GM19238 (cell line): ENCODE measurements at regions not wholly inside any gene's neighbourhood (a gene's known extent, or its start where the extent isn't known, plus 50 kb on each side); places are given as distances from the start of the nearest gene placed in this dataset.
"Not testable (repeated sequence)": the region's sequence is repeated elsewhere in the genome, so short reads cannot be mapped to it uniquely, and the experiment has no call there.

ENCODE experiments used
- DNase-seq: peaks from one replicate; pipeline ENCODE4 v3.0.0; 2011; ENCODE audit warnings: low spot score; ENCODE audit not compliant: insufficient read length

DNA sequence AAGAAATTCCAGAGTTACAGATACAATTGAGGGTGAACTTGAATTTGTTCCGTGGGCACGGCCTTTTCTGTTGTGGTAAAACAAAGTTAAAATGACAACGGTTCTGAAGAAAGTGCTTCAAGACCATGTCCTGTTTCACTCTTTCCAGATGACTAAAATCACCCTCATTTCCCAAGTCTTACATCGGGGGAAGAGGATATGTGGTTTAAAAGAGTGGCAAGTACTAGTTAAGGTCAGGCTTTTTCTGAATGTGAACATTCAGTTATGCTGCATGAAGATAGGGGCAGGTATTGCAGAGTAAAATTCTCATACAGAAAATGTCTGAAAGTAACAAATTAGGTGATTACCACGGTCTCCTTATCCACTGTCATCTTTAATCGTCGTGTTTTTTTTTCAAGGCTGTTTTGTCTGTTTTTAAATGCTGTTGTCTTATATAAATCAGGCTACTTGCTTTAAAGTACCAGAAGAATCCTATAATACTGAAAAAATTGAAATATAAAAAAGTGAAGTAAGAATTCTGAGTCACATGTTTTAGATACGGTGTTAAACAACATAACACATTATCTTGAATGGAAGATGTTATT is 236.6 kb upstream of the PLGLB2 start:
- DNase-seq, result not testable (repeated sequence)

DNA sequence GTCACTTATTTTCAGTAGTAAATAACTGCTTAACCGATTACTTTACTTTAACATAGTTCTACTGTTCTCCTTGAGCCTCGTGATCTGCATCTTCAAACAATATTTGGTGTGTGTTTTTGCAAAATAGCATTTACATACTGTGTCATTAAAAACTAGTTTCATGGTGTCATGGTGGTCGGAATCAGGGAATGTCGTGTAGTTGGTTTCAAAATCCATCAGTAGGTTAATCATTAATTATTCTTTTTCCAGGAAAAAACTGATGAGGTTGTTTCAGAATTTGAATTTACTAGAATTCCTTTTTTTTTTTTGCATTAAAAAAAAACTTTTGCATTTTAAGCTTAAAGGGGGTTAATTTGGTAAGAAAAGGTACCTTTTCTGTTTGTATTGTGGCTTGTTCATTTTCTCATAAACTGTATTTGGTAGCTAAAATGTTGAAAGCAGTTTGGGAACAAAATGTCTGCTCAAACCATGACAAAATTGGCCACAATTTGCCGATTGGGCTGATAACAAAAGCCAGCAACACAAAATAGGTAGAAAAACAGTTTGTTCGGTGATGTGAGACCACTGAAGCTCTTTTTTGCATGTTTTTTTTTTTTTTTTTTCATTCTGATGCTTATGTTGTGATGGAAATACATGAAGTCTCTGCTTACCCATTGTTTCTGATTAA is 234.9 kb upstream of the PLGLB2 start:
- DNase-seq, result not testable (repeated sequence)

DNA sequence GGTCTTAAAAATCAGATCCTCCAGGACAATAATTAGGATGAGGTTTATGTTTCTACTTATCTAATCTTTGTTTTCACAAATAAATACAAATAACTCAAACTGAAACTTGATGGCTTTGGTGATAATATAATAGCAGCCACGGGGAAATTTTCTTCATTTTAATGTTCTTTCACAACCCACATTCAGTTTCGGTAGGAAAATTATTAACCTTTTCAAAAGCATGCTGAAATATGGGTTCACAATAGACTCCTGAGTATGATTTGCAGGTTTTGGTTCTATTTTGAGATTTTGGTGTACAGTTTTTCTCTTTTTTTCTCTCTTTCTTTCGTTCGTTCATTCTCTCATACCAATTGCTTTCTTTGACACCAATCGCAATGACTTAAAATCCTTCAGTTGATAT is 233.9 kb upstream of the PLGLB2 start:
- DNase-seq, result not testable (repeated sequence)

DNA sequence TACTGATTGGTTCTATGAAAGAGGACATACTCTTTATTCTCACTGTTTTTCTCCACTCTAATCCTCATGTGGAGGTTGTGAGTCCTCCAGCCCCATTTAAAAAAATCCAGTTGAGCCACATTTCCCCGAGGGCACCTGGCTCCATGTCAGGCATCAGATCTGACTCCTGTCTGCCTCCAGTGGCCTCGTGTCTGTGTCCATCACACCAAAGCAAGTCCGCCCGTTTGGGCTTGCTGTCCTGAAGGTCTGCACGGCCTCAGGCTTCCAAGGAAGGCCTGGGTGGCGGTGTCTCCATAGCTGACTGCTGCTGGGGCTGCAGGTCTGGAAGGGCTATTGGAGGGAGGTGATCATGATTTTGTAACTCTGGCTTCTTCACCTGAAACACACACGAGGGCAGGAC is 233.4 kb upstream of the PLGLB2 start:
- not testable (repeated sequence) for DNase-seq

DNA sequence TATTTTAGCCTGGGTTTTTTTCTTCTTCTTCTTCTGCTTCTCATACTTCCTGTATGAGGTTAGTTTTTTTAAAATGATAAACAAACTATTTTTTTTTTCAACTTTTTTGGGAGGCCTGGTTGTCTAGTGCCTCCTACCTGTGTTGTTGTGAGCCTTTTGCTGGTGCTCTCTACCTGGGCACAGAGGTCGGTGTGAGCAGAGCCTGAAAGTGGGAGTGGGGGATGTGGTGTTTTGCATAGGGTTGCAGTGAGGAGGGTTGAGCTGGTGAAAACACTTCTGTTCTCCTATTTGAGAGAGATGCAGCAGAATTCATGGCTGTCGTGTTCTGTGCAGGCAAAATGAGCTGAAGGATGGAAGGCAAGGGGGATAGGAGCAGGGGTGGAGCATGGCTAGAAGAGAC is 232.7 kb upstream of the PLGLB2 start:
- not testable (repeated sequence) for DNase-seq

DNA sequence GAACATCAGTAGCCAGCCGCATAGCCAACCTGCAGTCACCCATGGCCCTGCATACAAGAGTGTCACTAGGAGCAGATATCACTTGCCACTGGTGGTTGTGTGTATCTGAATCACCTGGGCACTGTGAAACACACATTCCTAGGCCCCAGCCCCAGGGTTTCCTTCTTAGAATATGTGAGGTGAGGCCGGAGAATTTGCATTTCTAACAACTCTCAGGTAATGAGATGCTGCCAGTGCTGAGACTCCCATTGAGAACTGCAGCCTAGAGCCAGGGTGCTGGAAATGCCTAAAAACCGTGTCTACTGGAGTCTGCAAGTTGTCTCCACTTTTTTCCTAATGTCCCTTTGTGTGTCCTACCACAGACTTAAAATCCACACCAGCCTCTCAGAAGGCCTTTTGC is 232.0 kb upstream of the PLGLB2 start:
- not testable (repeated sequence) for DNase-seq

DNA sequence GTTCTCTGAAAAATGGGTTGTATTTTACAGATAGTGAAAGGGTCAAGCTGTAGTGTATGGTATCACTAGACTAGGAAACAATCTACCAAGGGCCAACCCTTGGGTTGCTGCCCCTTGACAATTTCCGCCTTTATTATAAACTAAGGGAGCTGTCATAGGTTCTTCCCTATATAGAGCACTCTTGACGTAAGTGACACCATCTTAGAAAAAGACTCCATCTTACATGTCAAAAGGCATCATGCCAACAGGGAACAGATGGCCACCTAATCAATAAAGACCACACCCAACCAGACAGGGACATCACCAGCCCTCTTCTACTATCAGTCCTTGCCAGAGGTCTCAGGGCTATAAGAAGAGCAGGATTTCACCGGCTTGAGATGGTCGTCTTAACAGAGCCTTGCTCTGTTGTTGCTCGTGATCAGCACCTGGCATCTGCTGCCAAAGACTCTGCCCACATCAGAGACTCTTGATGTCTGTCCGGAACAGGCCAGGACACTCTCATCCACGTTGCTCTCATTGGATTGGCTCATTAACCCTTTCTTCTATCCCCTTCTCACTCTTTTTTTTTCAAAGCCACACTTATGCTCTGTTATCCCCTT is 231.4 kb upstream of the PLGLB2 start:
- DNase-seq, result not testable (repeated sequence)

DNA sequence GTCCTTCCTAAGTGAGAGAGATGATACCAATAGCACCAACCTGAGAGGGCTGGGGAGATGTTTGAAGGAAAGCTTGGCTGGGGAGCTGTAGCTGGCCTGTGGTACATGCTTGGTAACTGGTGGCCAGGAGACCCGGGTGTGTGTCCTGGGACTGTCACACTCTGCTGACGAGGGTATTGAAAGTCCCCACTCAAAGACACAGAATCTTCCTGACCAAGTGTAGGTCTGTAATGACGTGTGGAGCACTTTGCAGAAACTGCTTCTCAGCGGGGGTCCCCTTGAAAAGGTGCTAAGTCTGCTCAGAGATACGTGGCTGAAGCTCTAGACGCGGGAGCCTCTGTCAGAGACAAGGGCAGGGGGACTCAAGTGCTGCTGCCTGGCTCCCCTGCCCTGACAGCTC is 230.4 kb upstream of the PLGLB2 start:
- not testable (repeated sequence) for DNase-seq

DNA sequence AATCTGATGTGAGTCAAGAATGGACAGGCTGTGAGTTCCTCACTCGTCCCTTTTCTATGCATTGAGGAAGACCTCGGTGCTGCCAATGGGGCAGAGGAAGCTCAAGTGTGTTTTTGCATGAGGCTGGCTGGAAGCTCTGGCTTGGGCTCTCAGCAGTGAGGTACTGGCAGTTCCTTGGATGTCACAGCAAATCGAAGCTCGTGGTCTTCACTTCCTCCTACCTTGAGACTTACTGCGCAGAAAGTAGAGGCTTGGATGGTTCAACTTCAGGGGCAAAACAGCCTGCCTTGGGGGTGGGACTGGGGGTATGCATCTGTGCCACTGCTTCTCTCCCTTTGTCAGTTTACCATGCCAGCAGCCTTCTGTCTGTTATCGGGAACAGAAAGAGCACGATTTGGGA is 229.8 kb upstream of the PLGLB2 start:
- not testable (repeated sequence) for DNase-seq

DNA sequence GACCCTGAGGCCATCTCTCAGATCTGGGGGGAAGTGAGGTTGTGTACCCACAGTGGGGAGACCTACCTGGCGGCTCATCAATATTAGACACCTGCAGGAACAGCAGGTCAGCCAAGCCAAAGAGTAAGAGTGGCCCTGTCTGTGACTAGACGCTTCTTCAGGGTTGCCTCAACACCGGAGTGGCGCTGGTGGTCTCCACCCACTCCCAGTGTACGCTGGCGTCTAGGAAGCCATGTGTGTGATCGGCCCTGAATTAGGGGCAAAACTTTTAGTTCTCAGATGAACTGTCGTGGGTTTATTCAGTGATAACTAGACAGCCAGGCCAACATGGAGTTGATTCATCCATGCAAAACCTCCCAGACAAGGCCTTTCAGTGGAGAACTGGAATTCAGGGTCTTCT is 229.3 kb upstream of the PLGLB2 start:
- not testable (repeated sequence) for DNase-seq

DNA sequence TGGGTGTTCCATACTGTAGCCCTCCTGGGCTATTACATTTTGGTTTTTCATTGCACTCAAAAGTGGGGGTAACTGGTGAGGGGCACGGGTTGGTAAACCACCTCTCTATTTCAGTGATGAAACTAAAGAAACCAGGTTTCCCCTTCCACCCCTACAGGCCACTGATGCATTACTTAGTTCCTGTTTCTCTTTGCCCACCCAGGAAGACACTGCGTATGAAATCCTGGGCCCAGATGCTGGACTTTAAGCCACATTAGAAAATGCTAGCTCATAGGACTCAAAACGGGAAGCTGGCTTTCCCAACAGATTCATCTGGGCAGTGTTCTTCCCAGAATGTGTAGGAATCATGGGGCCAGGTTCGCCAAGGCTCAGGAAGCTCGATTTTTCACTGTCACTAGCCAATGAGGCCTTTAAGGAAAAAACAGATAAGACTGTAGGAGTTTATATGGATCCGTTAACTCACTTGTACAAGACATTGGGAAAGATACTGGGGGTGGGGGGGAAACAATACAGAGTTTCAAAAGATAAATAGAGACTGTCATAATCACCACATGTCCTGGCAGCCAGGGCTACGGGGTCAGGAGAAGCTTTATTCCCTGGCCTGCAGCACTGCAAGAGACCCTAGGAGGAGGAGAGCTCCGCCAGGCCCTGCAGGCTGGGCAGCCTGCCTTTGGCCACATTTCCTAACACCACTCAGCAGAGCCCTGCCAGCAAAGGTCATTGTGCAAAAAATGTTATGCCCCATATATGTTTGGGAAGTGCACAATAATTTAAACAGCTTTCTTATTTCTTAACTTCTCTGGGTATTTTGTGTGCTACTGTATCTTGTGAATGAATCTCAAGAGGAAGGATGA is 228.5 kb upstream of the PLGLB2 start:
- DNase-seq, result not testable (repeated sequence)

DNA sequence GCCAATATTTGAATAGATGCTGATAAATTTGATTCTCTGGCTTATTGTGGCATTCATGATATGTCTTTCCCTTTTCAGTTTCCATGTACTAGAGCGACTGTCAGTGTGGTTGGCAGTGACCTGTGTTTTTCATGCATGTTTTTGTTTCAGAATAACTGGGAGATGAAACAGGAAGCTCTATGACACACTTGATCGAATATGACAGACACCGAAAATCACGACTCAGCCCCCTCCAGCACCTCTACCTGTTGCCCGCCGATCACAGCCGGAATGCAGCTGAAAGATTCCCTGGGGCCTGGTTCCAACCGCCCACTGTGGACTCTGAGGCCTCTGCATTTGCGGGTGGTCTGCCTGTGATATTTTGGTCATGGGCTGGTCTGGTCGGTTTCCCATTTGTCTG is 226.8 kb upstream of the PLGLB2 start:
- not testable (repeated sequence) for DNase-seq

DNA sequence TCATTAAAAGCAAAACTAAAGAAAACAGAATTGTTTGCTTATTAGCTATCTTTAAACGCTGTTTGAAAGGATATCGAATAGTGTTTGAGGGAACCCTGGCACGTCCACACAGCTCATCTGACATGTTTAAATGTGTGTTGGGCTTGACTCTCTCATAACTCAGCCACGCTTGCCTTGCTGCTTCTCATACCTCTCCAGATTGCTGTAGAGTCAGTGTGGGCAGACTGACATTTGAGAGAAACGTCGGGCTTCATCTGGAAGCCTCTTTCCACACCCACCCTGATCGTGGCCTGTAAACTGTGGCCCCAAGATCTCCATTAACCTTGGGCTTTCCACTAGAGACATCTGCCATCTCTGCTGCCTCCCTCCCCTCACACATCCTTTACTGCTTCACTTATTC is 226.4 kb upstream of the PLGLB2 start:
- not testable (repeated sequence) for DNase-seq

DNA sequence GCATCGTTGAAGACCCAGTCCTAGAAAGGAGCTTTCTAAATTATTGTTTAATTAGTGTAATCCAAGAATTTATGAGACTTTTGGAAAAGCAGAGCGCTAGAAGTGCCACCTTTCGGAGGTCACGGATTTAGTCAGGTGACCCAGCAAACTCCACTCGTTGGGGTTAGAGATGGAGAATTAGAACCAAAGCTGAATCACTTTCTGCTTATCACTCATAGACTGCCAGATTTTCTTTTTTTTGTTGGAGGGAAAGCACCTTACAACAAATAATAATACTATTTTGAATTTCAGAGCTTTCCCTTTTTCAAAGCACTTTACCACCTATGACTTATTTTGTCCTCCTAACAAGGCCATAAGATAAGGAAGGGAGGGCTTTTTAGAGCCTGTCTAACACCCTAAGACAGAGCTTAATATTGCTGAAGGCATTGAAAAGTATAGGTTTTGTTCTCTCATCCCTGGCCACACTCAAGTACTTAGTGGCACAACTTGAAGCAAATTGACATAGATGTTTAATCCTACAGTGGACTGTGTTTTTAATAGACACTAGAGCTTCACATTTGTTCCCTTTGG is 223.2 kb upstream of the PLGLB2 start:
- DNase-seq, result not testable (repeated sequence)

DNA sequence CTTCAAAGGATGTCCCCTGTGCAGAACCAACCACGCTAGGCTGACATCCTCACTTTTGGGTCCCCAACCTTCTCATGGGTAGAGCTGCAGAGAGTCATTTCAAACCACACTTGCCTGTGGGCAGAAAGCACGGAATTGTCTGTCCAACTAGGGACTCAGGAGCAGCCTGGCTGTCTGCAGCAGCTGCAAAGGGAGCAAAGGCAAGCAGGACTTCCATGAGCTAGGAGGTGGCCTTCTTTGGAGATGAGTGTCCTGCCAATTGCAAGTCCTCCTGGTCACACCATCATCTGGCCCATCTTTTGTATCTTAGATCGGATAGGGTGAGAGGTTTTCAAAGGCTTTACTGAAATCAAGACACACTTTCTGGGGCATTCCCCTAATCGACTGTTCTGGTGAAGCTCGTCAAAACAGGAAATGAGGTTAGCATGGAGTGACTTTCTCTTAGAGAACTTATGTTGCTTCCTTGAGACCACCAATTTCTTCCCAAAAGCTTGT is 222.3 kb upstream of the PLGLB2 start:
- not testable (repeated sequence) for DNase-seq

DNA sequence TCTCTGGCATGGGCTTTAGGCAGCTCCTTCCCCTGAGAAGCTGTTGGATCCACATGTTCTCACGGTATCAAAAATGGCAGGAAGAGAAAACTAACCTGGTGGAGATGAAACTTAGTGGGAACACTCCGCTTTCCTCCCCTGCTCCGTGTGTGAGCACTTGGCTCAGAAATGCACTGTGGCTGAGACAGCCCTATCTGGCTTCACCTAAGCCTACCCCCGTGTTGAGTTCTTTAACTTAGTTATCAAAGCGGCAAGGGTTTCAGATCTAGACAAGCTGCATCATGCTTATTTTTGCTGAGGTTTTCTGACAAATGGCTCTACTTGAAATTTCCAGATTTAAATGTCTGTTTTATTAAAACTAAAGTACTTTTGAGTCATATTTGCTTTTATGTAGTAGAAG is 221.6 kb upstream of the PLGLB2 start:
- DNase-seq, result not testable (repeated sequence)

DNA sequence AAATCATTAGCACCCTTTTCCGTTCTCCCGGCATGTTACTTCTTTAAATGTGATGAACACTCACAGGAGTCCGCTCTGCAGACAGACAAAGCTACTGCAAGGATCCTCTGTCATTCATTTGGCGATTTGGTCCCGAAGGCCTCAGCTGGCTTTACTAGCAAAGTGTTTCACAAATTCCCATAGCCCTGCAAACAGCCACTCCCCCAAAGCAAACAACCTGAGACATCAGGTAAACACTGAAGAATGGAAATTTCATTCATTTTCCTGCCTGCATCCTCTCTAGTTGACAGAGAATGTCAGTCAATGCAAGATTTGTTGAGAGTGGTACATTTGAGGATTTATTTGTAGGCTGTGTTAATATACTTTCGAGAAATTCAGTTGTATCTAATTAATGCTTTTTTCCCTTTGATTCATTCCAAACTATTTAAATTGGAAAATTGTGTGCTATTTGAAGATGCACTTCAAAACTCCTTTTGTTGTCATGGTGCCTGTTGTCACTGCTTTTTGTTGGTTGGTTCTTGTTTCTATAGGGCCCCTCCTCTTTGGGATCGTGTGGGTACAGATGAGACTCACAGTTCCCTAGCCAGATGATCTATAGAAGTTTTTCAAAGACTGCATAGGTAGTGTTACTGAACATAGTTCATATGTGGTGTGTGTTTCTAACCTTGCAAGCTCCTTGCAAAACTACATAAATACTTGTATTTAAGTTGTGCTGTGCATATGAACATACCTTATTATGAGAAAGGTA is 215.7 kb upstream of the PLGLB2 start:
- not testable (repeated sequence) for DNase-seq

DNA sequence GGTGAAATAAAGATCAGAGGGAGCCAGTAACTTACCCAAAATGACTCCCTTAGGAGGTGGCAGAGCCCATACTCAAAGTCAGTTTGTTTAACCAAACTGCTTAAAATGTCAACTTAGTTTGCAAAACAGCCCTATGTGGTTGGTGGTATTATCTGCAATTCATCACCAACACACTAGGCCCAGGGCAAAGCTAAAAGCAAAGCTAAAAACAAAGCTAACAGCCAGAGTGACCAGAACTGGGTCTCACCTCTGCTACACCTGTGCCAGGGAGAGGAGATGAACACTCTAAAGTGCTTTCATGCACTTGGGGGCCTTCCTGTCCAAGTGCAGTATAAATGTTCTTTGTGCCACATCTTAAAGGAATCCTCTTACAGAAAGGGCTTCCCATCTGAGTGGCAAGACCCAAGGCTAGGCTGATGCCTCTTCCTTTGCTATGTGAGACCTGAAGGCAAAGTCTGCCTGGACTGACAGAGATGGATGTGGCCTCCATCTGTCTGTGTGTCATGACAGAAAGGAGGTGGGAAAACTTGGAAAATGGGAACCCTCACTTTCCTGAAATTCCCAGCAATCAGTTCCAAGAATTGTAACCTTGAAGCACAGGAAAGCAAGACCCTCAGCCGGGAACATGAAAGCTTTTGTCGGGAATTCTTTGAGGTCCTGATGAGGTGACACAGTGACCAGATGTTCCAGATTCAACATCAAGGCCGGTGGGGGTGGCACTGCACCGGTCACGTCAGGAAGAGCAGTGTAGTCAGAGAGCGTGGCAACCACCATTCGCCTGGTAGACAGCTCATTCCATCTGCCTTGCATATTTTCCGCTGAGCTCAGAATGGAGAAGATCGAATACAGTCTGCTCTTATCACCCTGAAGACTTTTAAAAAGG is 214.3 kb upstream of the PLGLB2 start:
- not testable (repeated sequence) for DNase-seq

DNA sequence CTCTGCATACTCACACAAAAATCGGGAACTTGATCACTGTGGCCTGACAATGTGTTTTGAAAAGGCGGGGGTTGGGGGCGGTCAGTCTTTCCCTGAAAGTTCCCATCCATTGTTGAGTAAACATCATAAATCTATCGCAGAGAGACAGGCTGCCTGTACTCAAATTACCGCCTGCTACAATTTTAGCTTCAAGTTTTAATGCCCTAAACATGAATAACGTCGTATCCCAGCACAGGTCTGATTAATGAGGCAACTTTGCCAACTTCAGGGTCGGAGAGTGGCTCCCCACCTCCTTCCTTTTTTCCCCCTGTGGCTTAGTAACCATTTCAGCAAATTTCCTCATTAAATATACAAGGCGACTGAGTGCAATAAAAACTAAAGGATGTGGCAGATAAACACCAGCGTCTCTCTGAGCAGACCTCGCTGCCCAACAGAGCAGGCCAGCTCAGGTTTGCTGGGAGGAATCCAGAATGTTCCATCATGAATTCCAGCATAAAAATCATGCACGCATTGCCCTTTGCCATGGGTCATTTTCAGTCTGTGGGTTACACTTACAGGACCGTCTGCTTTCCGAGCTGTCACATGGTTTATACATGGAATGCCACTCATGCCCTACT is 213.5 kb upstream of the PLGLB2 start:
- not testable (repeated sequence) for DNase-seq
